GM18508 (cell line): ENCODE measurements at regions not wholly inside any gene's neighbourhood (a gene's known extent, or its start where the extent isn't known, plus 50 kb on each side); places are given as distances from the start of the nearest gene placed in this dataset.
"Not testable (repeated sequence)": the region's sequence is repeated elsewhere in the genome, so short reads cannot be mapped to it uniquely, and the experiment has no call there.

Experiments used
- ATAC-seq: cut with Tn5 transposase; IDR thresholded peaks from one replicate; pipeline ENCODE4 v1.9.1; 2021; ENCODE audit warnings: moderate number of reproducible peaks; ENCODE audit not compliant: insufficient read depth, unreplicated experiment

DNA sequence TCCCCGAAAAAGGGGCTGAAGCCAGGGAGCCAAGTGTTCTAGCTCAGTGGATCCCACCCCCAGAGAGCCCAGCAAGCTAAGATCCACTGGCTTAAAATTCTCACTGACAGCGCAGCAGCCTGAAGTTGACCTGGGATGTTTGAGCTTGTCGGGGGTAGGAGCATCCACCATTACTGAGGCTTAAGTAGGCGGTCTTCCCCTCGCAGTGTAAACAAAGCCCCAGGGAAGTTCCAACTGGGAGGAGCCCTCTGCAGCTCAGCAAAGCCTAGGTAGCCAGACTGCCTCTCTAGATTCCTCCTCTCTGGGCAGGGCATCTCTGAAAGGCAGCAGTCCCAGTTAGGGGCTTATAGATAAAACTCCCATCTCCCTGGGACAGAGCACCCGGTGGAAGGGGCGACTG lies 56.8 kb upstream of the FGF16 start:
- ATAC-seq = not testable (repeated sequence)

DNA sequence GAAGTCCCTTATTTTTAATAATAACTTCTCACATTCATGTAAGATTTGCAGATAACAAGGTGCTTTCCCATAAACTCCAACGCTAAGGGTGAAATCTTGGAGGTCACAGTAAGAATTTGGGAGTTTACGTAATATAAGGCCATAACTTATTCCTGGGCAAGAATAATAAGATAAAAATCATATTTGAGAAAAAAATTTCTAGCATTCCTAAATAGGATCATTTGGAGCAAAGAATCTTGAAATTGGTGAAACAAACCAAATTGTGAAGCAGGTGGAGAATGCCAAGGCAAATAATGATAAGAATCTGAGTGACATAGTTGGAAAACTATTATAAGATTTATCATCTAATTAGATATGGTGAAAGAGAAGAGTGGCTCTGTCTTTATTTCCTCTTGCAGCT lies 50.4 kb upstream of the FGF16 start:
- ATAC-seq = no peak
